PC-3 (cell line): ENCODE measurements at regions not wholly inside any gene's neighbourhood (a gene's known extent, or its start where the extent isn't known, plus 50 kb on each side); places are given as distances from the start of the nearest gene placed in this dataset.

Experiments
- CTCF ChIP-seq: fragments of 300-600 bp; sonication (generic); conservative IDR thresholded peaks from 2 replicates; pipeline ENCODE4 v1.5.1; 2017; ENCODE audit warnings: antibody characterized with exemption, low read depth, mild to moderate bottlenecking, low read length
- EZH2 ChIP-seq: fragments of 300-600 bp; sonication (generic); IDR thresholded peaks from one replicate; pipeline ENCODE4 v1.6.1; 2017; ENCODE audit warnings: antibody characterized with exemption, mild to moderate bottlenecking, low read length; ENCODE audit not compliant: unreplicated experiment
- EZH2phosphoT487 ChIP-seq: fragments of 300-600 bp; sonication (generic); IDR thresholded peaks from 2 replicates; pipeline ENCODE4 v1.6.1; 2018; ENCODE audit warnings: mild to moderate bottlenecking, antibody characterized with exemption, low read length, borderline replicate concordance

GRCh38 chr14:56896922-56897321 lies 86.6 kb upstream of the OTX2 start:
- TF ChIP-seq CTCF (no peak), EZH2phosphoT487 (no peak), EZH2 (no peak)
